Tibial nerve (tissue), 4 donors: ENCODE measurements at regions not wholly inside any gene's neighbourhood (a gene's known extent, or its start where the extent isn't known, plus 50 kb on each side); places are given as distances from the start of the nearest gene placed in this dataset.

Experiments
- DNase-seq, 2 donors: peaks; one replicate each; pipeline ENCODE4 v3.0.0-alpha.2; 2019; ENCODE audit warnings: low spot score in 2 of 2
- H3K27ac ChIP-seq, 4 donors: fragments of 200-600 bp; sonication (generic) in 3 of 4; one replicate each; pipeline ENCODE4 v1.5.1; 2017 to 2019; ENCODE audit warnings: mild to moderate bottlenecking in 1 of 4
- H3K27me3 ChIP-seq, 2 donors: fragments of 200-600 bp; sonication (generic) in 1 of 2; one replicate each; pipeline versions ENCODE4 v1.5.1 to v1.6.0; 2017 to 2019
- H3K36me3 ChIP-seq, 3 donors: fragments of 200-600 bp; sonication (generic); one replicate each; pipeline ENCODE4 v1.5.1; 2018 to 2019
- H3K4me1 ChIP-seq, 4 donors: fragments of 200-600 bp; sonication (generic) in 3 of 4; one replicate each; pipeline ENCODE4 v1.5.1; 2017 to 2019
- H3K4me3 ChIP-seq, 4 donors: fragments of 200-600 bp; sonication (generic) in 3 of 4; one replicate each; pipeline ENCODE4 v1.5.1; 2017 to 2019; ENCODE audit warnings: mild to moderate bottlenecking in 1 of 4, moderate library complexity in 1 of 4
- H3K9me3 ChIP-seq, 4 donors: fragments of 200-600 bp; sonication (generic) in 3 of 4; one replicate each; pipeline ENCODE4 v1.5.1; 2017 to 2019
- CTCF ChIP-seq, 5 experiments: fragments of 200-600 bp in 3 of 5; fragments of 450-650 bp in 2 of 5; sonication (generic) in 3 of 5; IDR thresholded peaks; one replicate each; pipeline ENCODE4 v1.5.1; 2016 to 2019; ENCODE audit warnings: antibody characterized with exemption in 5 of 5, mild to moderate bottlenecking in 3 of 5, moderate library complexity in 2 of 5
- EP300 ChIP-seq, 2 donors: sonication (generic); formaldehyde crosslinking; IDR thresholded peaks; one replicate each; pipeline ENCODE4 v1.6.1; 2017; ENCODE audit warnings: antibody characterized with exemption in 2 of 2, mild to moderate bottlenecking in 1 of 2
- POLR2A ChIP-seq, 2 donors: fragments of 450-650 bp; IDR thresholded peaks; one replicate each; pipeline ENCODE4 v1.6.1; 2017; ENCODE audit warnings: antibody characterized with exemption in 2 of 2, mild to moderate bottlenecking in 2 of 2, moderate library complexity in 2 of 2
- WGBS, 2 donors: methylation state at CpG; one replicate each; pipeline ENCODE4 v1.1.5; 2018; 5-methylcytosine and 5-hydroxymethylcytosine counted together

- 72 to 76% methylated on average over 3 to 4 of the region's 4 CpGs for WGBS, 2 donors
Measured at GRCh38 chrX:69073241-69073640, 92.0 kb downstream of the PJA1 start.

GRCh38 chrX:69072486-69073006 lies 92.7 kb downstream of the PJA1 start:
- Histone ChIP-seq H3K27me3 (peaks cover 0 to 9% of the 10 kb centered on the region in 2 donors), H3K4me3 (no peak overlapping the region), H3K36me3 (no peaks in the 10 kb centered on the region), H3K4me1 (peaks cover 0 to 3% (median 0%) of the 10 kb centered on the region in 4 donors), H3K9me3 (no peaks in the 10 kb centered on the region), H3K27ac (no peak overlapping the region)
- no peak for DNase-seq
- TF ChIP-seq EP300 (IDR thresholded peaks at IDR 0.05) (no peak), POLR2A (IDR thresholded peaks at IDR 0.05) (no peak), CTCF (IDR thresholded peaks at IDR 0.05) (no peak)
- WGBS, 2 donors = 71 to 94% methylated on average over 2 to 6 of the region's 6 CpGs

More at GRCh38 chrX:69073241-69073640, 92.0 kb downstream of the PJA1 start:
- DNase-seq = no peak
- Histone ChIP-seq H3K36me3 (no peaks in the 10 kb centered on the region), H3K4me3 (no peak overlapping the region), H3K9me3 (no peaks in the 10 kb centered on the region), H3K27ac (no peak overlapping the region), H3K27me3 (peaks cover 0 to 9% of the 10 kb centered on the region in 2 donors), H3K4me1 (peaks cover 0 to 3% (median 0%) of the 10 kb centered on the region in 4 donors)
- TF ChIP-seq EP300 (IDR thresholded peaks at IDR 0.05) (no peak), POLR2A (IDR thresholded peaks at IDR 0.05) (no peak), CTCF (IDR thresholded peaks at IDR 0.05) (no peak)

- peak in 1 of 2 donors; percentile 15 for DNase-seq
Measured at GRCh38 chrX:69070949-69071650, 94.2 kb downstream of the PJA1 start.

GRCh38 chrX:69069876-69070275 lies 95.4 kb downstream of the PJA1 start:
- no peak for DNase-seq
- Histone ChIP-seq H3K4me3 (no peak overlapping the region), H3K27me3 (peaks cover 0 to 9% of the 10 kb centered on the region in 2 donors), H3K9me3 (no peaks in the 10 kb centered on the region), H3K4me1 (peaks cover 0 to 3% (median 0%) of the 10 kb centered on the region in 4 donors), H3K27ac (no peak overlapping the region), H3K36me3 (no peaks in the 10 kb centered on the region)
- TF ChIP-seq POLR2A (IDR thresholded peaks at IDR 0.05) (no peak), EP300 (IDR thresholded peaks at IDR 0.05) (no peak), CTCF (IDR thresholded peaks at IDR 0.05) (no peak)
- WGBS, 2 donors = 81 to 97% methylated on average over 3 of the region's 3 CpGs

More at GRCh38 chrX:69070949-69071650, 94.2 kb downstream of the PJA1 start:
- Histone ChIP-seq H3K4me3 (no peak overlapping the region), H3K36me3 (no peaks in the 10 kb centered on the region), H3K4me1 (peaks cover 0 to 3% (median 0%) of the 10 kb centered on the region in 4 donors), H3K27ac (no peak overlapping the region), H3K9me3 (no peaks in the 10 kb centered on the region), H3K27me3 (peaks cover 0 to 9% of the 10 kb centered on the region in 2 donors)
- TF ChIP-seq POLR2A (IDR thresholded peaks at IDR 0.05) = no peak
- TF ChIP-seq EP300 (IDR thresholded peaks at IDR 0.05) = no peak
- TF ChIP-seq CTCF (IDR thresholded peaks at IDR 0.05) = no peak
- WGBS, 2 donors = 45 to 58% methylated on average over 8 to 11 of the region's 12 CpGs

- DNase-seq = no peak
- Histone ChIP-seq H3K4me1 (peaks cover 0 to 3% (median 0%) of the 10 kb centered on the region in 4 donors), H3K4me3 (no peak overlapping the region), H3K27me3 (peaks cover 0 to 15% of the 10 kb centered on the region in 2 donors), H3K36me3 (no peaks in the 10 kb centered on the region), H3K27ac (no peak overlapping the region), H3K9me3 (no peaks in the 10 kb centered on the region)
- 83 to 94% methylated on average over 4 of the region's 4 CpGs for WGBS, 2 donors
- TF ChIP-seq CTCF (IDR thresholded peaks at IDR 0.05) (no peak), EP300 (IDR thresholded peaks at IDR 0.05) (no peak), POLR2A (IDR thresholded peaks at IDR 0.05) (no peak)
Measured at GRCh38 chrX:69069086-69069445, 96.2 kb downstream of the PJA1 start.
